ENCODE measurements at regions not wholly inside any gene's neighbourhood (a gene's known extent, or its start where the extent isn't known, plus 50 kb on each side); places are given as distances from the start of the nearest gene placed in this dataset.

- no peak for TF ChIP-seq CTCF (IDR thresholded peaks at IDR 0.05)
- TF ChIP-seq POLR2A (IDR thresholded peaks at IDR 0.05): no peak
Measured at GRCh38 chr3:4008205-4008604, 209.0 kb downstream of the LRRN1 start.

Measured in right lobe of liver (tissue), 4 donors.